Subcutaneous abdominal adipose tissue (tissue), 5 donors: ENCODE measurements at regions not wholly inside any gene's neighbourhood (a gene's known extent, or its start where the extent isn't known, plus 50 kb on each side); places are given as distances from the start of the nearest gene placed in this dataset.

Source experiments
- H3K27ac ChIP-seq: one replicate; pipeline ENCODE4 v1.7.0; 2013; ENCODE audit warnings: low read depth, mild to moderate bottlenecking, inconsistent platforms, low read length, moderate library complexity
- H3K27me3 ChIP-seq, 5 donors: one replicate each; pipeline ENCODE4 v1.7.0; 2013; ENCODE audit warnings: low read length in 5 of 5, inconsistent platforms in 1 of 5; ENCODE audit not compliant: control insufficient read depth in 5 of 5, insufficient read depth in 4 of 5
- H3K36me3 ChIP-seq, 5 donors: one replicate each; pipeline ENCODE4 v1.7.0; 2013; ENCODE audit warnings: low read length in 5 of 5; ENCODE audit not compliant: control insufficient read depth in 5 of 5, insufficient read depth in 5 of 5
- H3K4me1 ChIP-seq, 5 donors: one replicate each; pipeline ENCODE4 v1.7.0; 2013; ENCODE audit warnings: low read length in 5 of 5, mild to moderate bottlenecking in 3 of 5, moderate library complexity in 1 of 5; ENCODE audit not compliant: control insufficient read depth in 5 of 5, insufficient read depth in 5 of 5
- H3K4me3 ChIP-seq, 5 donors: one replicate each; pipeline ENCODE4 v1.7.0; 2013; ENCODE audit warnings: low read length in 5 of 5, low read depth in 1 of 5
- H3K9ac ChIP-seq, 5 donors: one replicate each; pipeline ENCODE4 v1.7.0; 2013; ENCODE audit warnings: low read length in 5 of 5, mild to moderate bottlenecking in 4 of 5, moderate library complexity in 3 of 5
- H3K9me3 ChIP-seq, 5 donors: one replicate each; pipeline ENCODE4 v1.7.0; 2013; ENCODE audit warnings: low read length in 5 of 5; ENCODE audit not compliant: control insufficient read depth in 5 of 5
- donor health status: healthy.
- donor health status: healthy.
- donor health status: healthy.
- donor health status: healthy.
- donor health status: healthy.

DNA sequence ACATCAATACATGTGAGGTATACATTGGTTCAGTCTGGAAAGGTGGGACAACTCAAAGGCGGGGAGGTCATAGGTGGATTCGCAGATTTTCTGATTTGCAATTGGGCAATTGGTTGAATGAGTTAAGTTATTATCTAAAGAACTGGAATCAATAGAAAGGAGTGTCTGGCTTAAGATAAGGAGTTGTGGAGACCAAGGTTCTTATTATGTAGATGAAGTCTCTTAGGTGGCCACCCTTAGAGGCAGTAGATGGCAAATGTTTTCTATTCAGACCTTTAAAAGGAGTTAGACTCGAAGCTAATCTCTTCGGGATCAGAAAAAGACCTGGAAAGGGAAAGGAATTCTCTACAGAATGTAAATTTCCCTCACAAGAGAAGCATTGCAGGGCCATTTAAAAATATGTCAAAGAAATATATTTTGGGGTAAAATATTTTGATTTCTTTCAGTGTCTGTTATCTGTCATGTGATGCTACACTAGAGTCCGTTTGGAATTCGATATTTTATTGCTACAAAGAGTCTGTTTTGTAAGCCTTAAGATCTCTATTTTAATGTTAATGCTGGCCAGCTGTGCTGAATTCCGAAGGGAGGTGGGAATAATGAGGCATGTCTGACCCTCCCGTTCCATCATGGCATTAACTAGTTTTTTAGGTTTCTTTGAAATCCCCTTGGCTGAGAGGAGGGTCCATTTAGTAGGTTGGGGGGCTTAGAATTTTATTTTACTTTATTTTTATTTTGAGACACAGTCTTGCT lies 265.1 kb downstream of the PTPRU start:
- Histone ChIP-seq H3K27me3 (peaks cover 7 to 28% (median 24%) of the 10 kb centered on the region in 5 donors), H3K36me3 (no peaks in the 10 kb centered on the region), H3K27ac (no peak overlapping the region), H3K9me3 (peaks cover 0 to 8% (median 3%) of the 10 kb centered on the region in 5 donors), H3K4me1 (no peaks in the 10 kb centered on the region), H3K9ac (no peak overlapping the region), H3K4me3 (no peak overlapping the region)

DNA sequence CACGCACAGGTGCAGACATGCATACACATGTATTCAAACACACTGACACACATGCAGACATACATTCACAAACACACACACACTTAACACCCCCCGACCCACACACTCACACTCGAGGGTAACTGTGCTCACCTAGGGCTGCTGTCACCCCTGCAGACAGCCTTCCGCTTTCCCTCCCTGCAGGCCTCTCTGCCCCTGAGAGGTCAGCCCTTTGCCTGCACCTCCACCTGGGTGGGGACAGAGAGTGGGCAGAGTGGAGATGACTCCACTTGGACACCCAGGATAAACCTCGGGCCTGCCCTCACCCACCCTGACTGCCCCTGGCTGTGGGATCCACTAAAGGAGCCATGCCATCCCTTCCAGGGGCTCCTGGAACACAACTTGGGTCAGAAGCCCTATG lies 264.3 kb downstream of the PTPRU start:
- Histone ChIP-seq H3K4me1 (no peaks in the 10 kb centered on the region), H3K27ac (no peak overlapping the region), H3K27me3 (peaks cover 7 to 25% (median 22%) of the 10 kb centered on the region in 5 donors), H3K4me3 (no peak overlapping the region), H3K9me3 (peaks cover 5 to 14% (median 10%) of the 10 kb centered on the region in 5 donors), H3K36me3 (no peaks in the 10 kb centered on the region), H3K9ac (no peak overlapping the region)

DNA sequence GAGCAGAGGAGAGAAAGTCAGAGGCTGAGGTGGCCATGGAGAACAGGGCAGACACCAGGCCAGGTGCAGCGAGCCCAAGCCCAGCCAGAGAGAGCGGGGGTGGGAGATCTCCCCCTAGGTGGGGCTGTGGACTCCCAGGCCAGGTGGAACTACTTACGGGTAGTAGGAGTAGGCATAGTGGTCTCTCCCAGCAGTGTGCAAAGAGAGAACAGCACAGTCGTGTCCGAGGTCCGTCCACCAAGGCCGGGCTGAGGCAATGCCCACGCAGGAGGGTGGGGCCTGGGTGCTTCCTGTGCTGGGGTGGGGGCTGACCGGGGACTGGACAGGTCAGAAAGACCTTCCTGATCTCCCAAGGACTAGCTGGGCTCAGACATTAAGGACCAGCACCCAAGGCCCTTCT lies 263.7 kb downstream of the PTPRU start:
- Histone ChIP-seq H3K4me3 (no peak overlapping the region), H3K4me1 (no peaks in the 10 kb centered on the region), H3K9ac (no peak overlapping the region), H3K27ac (no peak overlapping the region), H3K9me3 (peaks cover 5 to 18% (median 14%) of the 10 kb centered on the region in 5 donors), H3K36me3 (no peaks in the 10 kb centered on the region), H3K27me3 (peaks cover 7 to 24% (median 20%) of the 10 kb centered on the region in 5 donors)

DNA sequence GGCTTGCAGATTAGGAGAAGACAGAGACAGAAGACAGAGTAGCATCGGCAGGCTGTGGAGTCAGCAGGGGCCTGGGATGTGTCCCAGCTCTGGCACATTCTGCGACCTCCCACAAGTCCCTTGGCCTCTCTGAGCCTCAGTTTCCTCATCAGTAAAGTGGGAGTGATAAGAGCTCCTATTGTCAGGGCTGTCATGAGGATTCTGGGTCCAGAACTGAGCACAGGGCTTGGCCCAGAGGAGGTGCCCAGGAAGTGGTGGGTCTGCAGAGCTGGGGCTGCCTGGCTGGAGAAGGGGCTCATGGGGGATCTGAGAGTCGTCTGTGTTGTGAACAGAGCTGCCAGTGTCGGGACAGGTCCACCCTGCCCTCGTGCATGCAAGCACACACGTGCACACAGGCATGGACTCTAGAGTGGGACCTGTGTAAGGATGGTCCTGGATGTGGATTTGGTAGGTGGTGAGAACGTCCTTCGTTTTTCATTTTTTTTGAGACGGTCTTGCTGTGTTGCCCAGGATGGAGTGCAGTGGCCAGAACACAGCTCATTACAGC lies 262.9 kb downstream of the PTPRU start:
- Histone ChIP-seq H3K4me3 (no peak overlapping the region), H3K27me3 (peaks cover 7 to 17% (median 13%) of the 10 kb centered on the region in 5 donors), H3K9ac (no peak overlapping the region), H3K36me3 (no peaks in the 10 kb centered on the region), H3K4me1 (no peaks in the 10 kb centered on the region), H3K27ac (no peak overlapping the region), H3K9me3 (peaks cover 5 to 22% (median 14%) of the 10 kb centered on the region in 5 donors)

DNA sequence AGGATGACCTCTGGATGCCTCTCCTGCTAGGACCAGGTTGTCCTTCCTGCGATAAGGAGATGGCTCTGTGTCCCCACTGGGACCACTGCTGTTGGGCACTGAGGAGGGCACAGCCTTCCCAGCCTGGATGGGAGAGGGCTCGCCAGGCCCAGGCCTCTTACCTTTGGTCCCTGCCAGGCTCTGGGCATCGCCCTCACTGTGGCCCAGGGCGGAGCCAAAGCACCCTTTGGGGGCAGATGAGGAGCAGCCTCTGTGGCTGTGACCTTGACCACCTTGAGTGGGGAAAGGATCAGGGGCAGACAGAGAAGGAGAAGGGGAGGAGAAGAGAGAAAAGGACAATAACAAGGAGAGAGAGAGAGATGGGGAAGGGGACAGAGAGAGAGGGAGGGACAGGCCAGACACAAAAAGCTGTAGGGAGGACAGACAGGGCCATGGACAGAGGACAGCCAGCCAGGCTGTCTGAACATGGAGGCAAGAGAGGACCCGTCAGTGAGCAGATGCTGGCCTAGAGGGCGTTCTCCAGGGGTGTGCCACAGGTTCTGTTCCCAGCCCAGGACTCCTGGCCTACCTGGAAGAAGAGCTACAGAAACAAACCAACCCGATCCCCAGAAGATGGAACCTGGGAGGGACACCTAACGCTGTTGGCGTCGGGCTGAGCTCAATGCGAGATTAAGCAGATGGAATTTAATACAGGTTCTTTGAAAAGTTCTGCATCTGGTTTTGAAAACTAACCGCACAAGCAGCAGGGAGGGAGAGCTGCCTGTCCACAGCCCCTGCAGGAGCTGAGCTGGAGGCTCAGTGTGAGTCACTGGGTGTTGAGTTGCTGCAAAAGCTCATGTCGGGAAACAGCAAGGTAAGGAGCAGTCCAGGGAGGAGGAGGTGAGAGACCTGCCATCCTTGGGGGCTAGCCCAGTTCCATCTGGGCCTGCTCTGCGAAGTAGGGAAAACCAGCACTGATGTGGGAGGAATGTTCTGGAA lies 262.1 kb downstream of the PTPRU start:
- Histone ChIP-seq H3K27me3 (peaks cover 7 to 14% (median 13%) of the 10 kb centered on the region in 5 donors), H3K27ac (no peak overlapping the region), H3K4me1 (no peaks in the 10 kb centered on the region), H3K36me3 (no peaks in the 10 kb centered on the region), H3K9ac (no peak overlapping the region), H3K9me3 (peaks cover 5 to 22% (median 14%) of the 10 kb centered on the region in 5 donors), H3K4me3 (no peak overlapping the region)

- peaks cover 5 to 22% (median 14%) of the 10 kb centered on the region in 5 donors for H3K9me3 ChIP-seq
- no peaks in the 10 kb centered on the region for H3K4me1 ChIP-seq
- no peaks in the 10 kb centered on the region for H3K36me3 ChIP-seq
Measured at GRCh38 chr1:29497395-29498125, 261.2 kb downstream of the PTPRU start.

GRCh38 chr1:29496701-29497100 lies 260.4 kb downstream of the PTPRU start:
- Histone ChIP-seq H3K9ac (no peak overlapping the region), H3K27ac (no peak overlapping the region), H3K4me1 (no peaks in the 10 kb centered on the region), H3K4me3 (no peak overlapping the region), H3K36me3 (no peaks in the 10 kb centered on the region), H3K9me3 (peaks cover 5 to 22% (median 14%) of the 10 kb centered on the region in 5 donors), H3K27me3 (peaks cover 7 to 13% (median 12%) of the 10 kb centered on the region in 5 donors)

More at GRCh38 chr1:29497395-29498125, 261.2 kb downstream of the PTPRU start:
- Histone ChIP-seq H3K27ac (no peak overlapping the region), H3K4me3 (no peak overlapping the region), H3K27me3 (peaks cover 7 to 13% (median 12%) of the 10 kb centered on the region in 5 donors), H3K9ac (no peak overlapping the region)

- Histone ChIP-seq H3K9ac (no peak overlapping the region), H3K9me3 (peaks cover 0 to 6% (median 0%) of the 10 kb centered on the region in 5 donors), H3K4me1 (no peaks in the 10 kb centered on the region), H3K4me3 (no peak overlapping the region), H3K36me3 (no peaks in the 10 kb centered on the region), H3K27ac (no peak overlapping the region), H3K27me3 (peaks cover 0 to 10% (median 9%) of the 10 kb centered on the region in 5 donors)
Measured at GRCh38 chr1:29490204-29490934, 254.0 kb downstream of the PTPRU start.

GRCh38 chr1:29489471-29489870 lies 253.1 kb downstream of the PTPRU start:
- H3K27ac ChIP-seq, result no peak overlapping the region

More at GRCh38 chr1:29489471-29489870, 253.1 kb downstream of the PTPRU start:
- H3K36me3 ChIP-seq, result no peaks in the 10 kb centered on the region
- H3K9me3 ChIP-seq, result no peaks in the 10 kb centered on the region
- no peak overlapping the region for H3K9ac ChIP-seq
- peaks cover 0 to 10% (median 9%) of the 10 kb centered on the region in 5 donors for H3K27me3 ChIP-seq
- H3K4me1 ChIP-seq, result no peaks in the 10 kb centered on the region
- H3K4me3 ChIP-seq, result no peak overlapping the region
